ENCODE measurements at regions not wholly inside any gene's neighbourhood (a gene's known extent, or its start where the extent isn't known, plus 50 kb on each side); places are given as distances from the start of the nearest gene placed in this dataset.

DNA sequence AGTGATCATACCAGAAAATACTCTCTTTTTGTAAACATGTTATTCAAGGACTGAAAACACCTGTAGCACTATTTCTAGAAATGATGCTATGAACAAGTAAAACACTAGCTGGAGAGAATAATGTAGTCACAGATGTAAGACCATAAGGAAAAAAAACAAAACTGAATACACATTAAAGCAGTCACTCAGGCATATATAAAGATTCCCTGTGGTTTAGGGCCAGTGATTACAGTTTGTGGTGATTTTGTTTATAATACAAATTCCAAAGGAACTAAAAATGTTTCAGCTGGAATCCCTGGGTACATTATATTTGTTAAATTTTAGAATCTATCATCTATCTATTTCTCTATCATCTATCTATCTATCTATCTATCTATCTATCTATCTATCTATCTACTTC is 777.8 kb upstream of the FRG1 start:
- TF ChIP-seq, protein P1, sequence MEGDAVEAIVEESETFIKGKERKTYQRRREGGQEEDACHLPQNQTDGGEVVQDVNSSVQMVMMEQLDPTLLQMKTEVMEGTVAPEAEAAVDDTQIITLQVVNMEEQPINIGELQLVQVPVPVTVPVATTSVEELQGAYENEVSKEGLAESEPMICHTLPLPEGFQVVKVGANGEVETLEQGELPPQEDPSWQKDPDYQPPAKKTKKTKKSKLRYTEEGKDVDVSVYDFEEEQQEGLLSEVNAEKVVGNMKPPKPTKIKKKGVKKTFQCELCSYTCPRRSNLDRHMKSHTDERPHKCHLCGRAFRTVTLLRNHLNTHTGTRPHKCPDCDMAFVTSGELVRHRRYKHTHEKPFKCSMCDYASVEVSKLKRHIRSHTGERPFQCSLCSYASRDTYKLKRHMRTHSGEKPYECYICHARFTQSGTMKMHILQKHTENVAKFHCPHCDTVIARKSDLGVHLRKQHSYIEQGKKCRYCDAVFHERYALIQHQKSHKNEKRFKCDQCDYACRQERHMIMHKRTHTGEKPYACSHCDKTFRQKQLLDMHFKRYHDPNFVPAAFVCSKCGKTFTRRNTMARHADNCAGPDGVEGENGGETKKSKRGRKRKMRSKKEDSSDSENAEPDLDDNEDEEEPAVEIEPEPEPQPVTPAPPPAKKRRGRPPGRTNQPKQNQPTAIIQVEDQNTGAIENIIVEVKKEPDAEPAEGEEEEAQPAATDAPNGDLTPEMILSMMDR (IDR thresholded peaks at IDR 0.05) = no peak
- TF ChIP-seq SIN3A (IDR thresholded peaks at IDR 0.05; ENCODE audit: borderline replicate concordance, insufficient read depth, low read depth, low read length) (no peak), POLR2AphosphoS5 (IDR thresholded peaks at IDR 0.05; ENCODE audit: low read depth, low read length) (no peak), TCF7L2 (IDR thresholded peaks at IDR 0.05; ENCODE audit: low read depth, low read length) (no peak)
- TF ChIP-seq, protein P2, sequence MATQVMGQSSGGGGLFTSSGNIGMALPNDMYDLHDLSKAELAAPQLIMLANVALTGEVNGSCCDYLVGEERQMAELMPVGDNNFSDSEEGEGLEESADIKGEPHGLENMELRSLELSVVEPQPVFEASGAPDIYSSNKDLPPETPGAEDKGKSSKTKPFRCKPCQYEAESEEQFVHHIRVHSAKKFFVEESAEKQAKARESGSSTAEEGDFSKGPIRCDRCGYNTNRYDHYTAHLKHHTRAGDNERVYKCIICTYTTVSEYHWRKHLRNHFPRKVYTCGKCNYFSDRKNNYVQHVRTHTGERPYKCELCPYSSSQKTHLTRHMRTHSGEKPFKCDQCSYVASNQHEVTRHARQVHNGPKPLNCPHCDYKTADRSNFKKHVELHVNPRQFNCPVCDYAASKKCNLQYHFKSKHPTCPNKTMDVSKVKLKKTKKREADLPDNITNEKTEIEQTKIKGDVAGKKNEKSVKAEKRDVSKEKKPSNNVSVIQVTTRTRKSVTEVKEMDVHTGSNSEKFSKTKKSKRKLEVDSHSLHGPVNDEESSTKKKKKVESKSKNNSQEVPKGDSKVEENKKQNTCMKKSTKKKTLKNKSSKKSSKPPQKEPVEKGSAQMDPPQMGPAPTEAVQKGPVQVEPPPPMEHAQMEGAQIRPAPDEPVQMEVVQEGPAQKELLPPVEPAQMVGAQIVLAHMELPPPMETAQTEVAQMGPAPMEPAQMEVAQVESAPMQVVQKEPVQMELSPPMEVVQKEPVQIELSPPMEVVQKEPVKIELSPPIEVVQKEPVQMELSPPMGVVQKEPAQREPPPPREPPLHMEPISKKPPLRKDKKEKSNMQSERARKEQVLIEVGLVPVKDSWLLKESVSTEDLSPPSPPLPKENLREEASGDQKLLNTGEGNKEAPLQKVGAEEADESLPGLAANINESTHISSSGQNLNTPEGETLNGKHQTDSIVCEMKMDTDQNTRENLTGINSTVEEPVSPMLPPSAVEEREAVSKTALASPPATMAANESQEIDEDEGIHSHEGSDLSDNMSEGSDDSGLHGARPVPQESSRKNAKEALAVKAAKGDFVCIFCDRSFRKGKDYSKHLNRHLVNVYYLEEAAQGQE (IDR thresholded peaks at IDR 0.05; ENCODE audit: insufficient read depth in 1 of 2, low read depth in 2 of 2, low read length in 1 of 2) = no peak
